ENCODE measurements at regions not wholly inside any gene's neighbourhood (a gene's known extent, or its start where the extent isn't known, plus 50 kb on each side); places are given as distances from the start of the nearest gene placed in this dataset.
A peak's percentile ranks its signal among the peaks of the same experiment; 100 is the strongest.

DNA sequence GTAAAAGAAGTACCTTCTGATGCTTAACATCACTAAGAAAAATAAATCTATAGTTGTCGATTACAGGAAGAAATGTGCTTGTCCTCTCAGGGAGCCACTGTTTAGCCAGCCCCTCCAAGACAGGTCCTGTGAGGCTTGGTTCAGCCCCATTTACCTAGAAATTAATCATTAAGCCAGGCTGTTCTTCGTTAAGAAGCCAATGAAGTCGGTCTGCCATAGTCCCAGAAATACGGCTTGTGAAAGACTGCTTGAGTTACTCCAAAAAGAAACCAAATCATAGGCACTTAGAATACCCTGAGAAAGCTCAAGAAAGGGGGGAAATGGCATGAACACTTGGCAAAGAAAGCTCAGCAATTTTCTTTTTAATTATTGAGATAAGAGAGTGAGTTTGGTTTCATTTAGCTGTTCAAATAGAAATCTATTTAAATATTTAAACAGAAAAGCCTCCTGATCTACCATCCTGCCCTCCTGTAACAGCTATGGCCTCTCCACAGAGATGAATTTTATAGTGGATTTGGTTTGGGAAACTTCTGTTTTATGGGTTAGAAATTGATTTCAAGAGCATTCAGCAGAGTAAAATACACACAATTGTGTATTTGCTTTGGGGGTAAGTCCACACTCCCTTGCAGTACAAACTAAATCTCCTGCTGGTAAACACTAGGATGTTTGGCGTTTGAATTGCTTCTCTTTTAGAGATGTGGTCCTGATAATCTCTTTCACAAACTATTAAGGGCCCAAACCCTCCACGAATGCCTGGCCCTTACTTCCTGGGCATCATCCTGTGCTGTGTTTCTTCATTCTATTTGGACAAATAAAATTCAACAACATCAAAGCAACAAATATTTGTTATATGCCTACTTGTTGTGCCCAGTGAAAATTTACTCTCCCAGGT is 234.4 kb downstream of the SEC23A start:
- Histone ChIP-seq H3K27me3 (ENCODE audit: control insufficient read depth, insufficient read depth, low read length) (no peaks in the 10 kb centered on the region), H3K36me3 (ENCODE audit: control insufficient read depth, low read depth, low read length) (no peaks in the 10 kb centered on the region), H3K4me3 (ENCODE audit: low read length) (no peak overlapping the region)

DNA sequence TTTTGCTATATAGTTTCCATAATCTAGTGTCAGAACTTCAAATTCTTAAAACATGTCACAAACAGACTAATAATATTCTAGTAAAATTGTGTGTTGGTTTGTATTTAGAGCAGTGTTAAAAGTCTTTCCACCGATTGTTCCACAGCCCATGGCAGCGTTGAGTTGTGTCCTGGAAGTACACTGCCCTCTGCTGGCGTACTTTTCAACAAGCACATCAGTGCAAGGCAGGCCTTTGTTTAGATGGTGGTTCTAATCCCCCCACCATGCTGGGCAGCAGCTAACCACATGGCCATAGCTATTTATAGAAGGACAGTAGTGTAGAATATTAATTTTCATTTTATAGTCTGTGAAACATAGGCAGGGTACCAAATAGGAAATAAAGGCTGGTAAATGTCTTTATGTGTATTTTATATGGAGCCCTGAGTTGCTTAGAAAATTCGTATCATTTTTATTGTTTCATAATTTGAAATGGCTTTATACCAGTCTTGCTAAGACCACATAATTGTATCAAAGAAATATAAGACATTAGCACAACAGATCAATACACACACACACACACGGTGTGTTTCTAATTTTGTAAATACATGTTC is 235.4 kb downstream of the SEC23A start:
- Histone ChIP-seq H3K36me3 (ENCODE audit: control insufficient read depth, low read depth, low read length) (no peaks in the 10 kb centered on the region), H3K9ac (ENCODE audit: low read length) (no peak overlapping the region), H3K27me3 (ENCODE audit: control insufficient read depth, insufficient read depth, low read length) (no peaks in the 10 kb centered on the region), H3K27ac (ENCODE audit: low read length) (no peak overlapping the region), H3K4me3 (ENCODE audit: low read length) (no peak overlapping the region), H3K9me3 (ENCODE audit: control insufficient read depth, low read depth, low read length) (no peaks in the 10 kb centered on the region), H3K4me1 (ENCODE audit: control insufficient read depth, low read depth, low read length) (peaks cover 3% of the 10 kb centered on the region)

More for the DNA sequence above, 234.4 kb downstream of the SEC23A start:
- no peaks in the 10 kb centered on the region for H3K9me3 ChIP-seq (ENCODE audit: control insufficient read depth, low read depth, low read length)
- H3K9ac ChIP-seq (ENCODE audit: low read length), result peak overlapping the region; percentile 2
- peaks cover 3% of the 10 kb centered on the region for H3K4me1 ChIP-seq (ENCODE audit: control insufficient read depth, low read depth, low read length)
- no peak overlapping the region for H3K27ac ChIP-seq (ENCODE audit: low read length)

DNA sequence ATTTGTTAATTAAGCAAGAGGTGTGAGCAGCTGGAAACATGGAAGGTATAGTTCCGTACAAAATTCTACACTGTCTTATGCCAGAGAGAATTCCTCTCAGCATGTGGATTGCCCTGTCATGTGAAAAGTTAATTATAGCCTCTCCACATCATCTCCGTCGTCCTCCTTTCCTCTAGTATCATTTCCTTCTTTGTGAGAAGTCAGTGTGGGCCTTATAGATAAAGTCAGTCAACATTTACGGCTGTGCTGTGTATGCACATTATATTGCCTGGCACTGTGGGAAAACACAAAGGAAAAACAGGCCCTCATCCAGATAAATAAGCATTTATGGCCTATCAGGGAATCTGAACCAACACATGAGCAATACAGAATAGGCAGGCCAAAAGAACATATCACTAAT is 236.6 kb downstream of the SEC23A start:
- Histone ChIP-seq H3K4me1 (ENCODE audit: control insufficient read depth, low read depth, low read length) (peaks cover 3% of the 10 kb centered on the region), H3K27ac (ENCODE audit: low read length) (no peak overlapping the region), H3K9ac (ENCODE audit: low read length) (no peak overlapping the region), H3K27me3 (ENCODE audit: control insufficient read depth, insufficient read depth, low read length) (no peaks in the 10 kb centered on the region), H3K4me3 (ENCODE audit: low read length) (no peak overlapping the region), H3K9me3 (ENCODE audit: control insufficient read depth, low read depth, low read length) (no peaks in the 10 kb centered on the region), H3K36me3 (ENCODE audit: control insufficient read depth, low read depth, low read length) (no peaks in the 10 kb centered on the region)

DNA sequence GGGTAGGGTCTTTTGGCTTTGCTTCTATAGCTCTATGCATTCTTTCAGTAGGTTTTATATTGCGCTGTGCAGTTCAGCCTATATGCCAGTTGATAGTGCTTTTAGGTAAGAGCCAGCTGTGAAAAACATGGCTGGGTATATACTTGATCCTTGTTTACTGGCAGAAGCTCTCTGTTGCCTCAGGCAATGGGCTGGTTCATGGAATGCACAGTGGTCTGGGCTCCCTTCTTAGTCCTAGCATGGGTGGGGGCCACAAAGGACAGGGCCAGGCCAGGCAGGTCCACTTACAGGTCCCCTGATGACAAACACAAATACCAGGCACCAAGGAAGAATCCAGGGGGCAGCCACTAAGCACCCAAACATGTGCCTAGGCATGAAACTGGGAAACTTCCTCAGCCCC is 240.7 kb downstream of the SEC23A start:
- H3K27me3 ChIP-seq (ENCODE audit: control insufficient read depth, insufficient read depth, low read length), result no peaks in the 10 kb centered on the region
- H3K4me3 ChIP-seq (ENCODE audit: low read length), result no peak overlapping the region
- H3K9ac ChIP-seq (ENCODE audit: low read length), result no peak overlapping the region
- H3K27ac ChIP-seq (ENCODE audit: low read length), result no peak overlapping the region
- peaks cover 3% of the 10 kb centered on the region for H3K4me1 ChIP-seq (ENCODE audit: control insufficient read depth, low read depth, low read length)
- no peaks in the 10 kb centered on the region for H3K9me3 ChIP-seq (ENCODE audit: control insufficient read depth, low read depth, low read length)
- H3K36me3 ChIP-seq (ENCODE audit: control insufficient read depth, low read depth, low read length), result no peaks in the 10 kb centered on the region

DNA sequence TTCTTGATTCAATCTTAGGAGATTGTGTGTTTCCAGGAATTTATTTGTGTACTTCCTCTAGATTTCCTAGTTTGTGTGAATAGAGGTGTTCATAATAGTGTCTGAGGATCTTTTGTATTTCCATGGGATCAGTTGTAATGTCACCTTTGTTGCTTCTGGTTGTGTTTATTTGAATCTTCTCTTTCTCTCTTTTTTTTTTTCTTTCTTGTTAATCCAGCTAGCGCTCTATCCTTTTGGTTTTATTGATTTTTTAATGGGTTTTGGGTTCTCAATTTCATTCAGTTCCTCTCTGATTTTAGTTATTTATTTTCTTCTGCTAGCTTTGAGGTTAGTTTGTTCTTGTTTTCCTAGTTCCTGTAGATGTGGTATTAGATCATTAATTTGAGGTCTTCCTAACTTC is 242.5 kb downstream of the SEC23A start:
- Histone ChIP-seq H3K9me3 (ENCODE audit: control insufficient read depth, low read depth, low read length) (no peaks in the 10 kb centered on the region), H3K4me1 (ENCODE audit: control insufficient read depth, low read depth, low read length) (no peaks in the 10 kb centered on the region), H3K36me3 (ENCODE audit: control insufficient read depth, low read depth, low read length) (no peaks in the 10 kb centered on the region), H3K27me3 (ENCODE audit: control insufficient read depth, insufficient read depth, low read length) (no peaks in the 10 kb centered on the region), H3K9ac (ENCODE audit: low read length) (no peak overlapping the region), H3K4me3 (ENCODE audit: low read length) (no peak overlapping the region), H3K27ac (ENCODE audit: low read length) (no peak overlapping the region)

DNA sequence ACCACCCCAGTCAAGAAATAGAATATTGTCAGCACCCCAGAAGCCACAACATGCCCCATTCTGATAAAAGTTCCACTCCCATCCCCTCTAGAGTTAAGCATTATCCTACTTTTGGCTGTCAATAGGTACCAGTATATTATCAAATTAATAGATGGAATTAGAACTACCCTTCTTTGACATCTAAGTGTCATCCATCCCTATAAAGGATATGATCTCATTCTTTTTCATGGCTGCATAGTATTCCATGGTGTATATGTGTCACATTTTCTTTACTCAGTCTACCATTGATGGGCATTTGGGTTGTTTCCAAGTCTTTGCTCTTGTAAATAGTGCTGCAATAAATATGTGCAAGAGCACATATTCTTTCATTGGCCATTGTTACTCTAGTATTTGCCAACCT is 246.2 kb downstream of the SEC23A start:
- Histone ChIP-seq H3K27me3 (ENCODE audit: control insufficient read depth, insufficient read depth, low read length) (no peaks in the 10 kb centered on the region), H3K4me1 (ENCODE audit: control insufficient read depth, low read depth, low read length) (no peaks in the 10 kb centered on the region), H3K9ac (ENCODE audit: low read length) (no peak overlapping the region), H3K4me3 (ENCODE audit: low read length) (no peak overlapping the region), H3K27ac (ENCODE audit: low read length) (no peak overlapping the region), H3K36me3 (ENCODE audit: control insufficient read depth, low read depth, low read length) (no peaks in the 10 kb centered on the region), H3K9me3 (ENCODE audit: control insufficient read depth, low read depth, low read length) (no peaks in the 10 kb centered on the region)

DNA sequence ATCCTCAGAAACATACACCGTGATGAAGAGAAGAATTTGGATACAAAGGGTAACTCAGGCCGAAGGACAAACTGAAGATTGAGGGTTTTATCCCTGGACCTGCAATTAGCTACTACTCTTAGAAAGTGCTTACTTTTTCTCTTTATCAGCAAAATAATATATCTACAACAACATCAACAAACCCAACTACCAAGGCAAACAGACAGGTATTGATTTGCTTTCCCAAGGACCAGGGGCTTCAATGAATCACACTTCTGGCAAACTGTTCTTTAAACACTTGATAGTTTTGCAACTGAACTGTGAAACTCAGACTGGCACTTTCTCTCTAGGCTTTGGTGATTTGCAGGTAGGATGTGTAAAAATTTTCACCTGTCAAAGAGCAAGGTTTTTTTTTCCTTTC is 247.5 kb downstream of the SEC23A start:
- H3K36me3 ChIP-seq (ENCODE audit: control insufficient read depth, low read depth, low read length), result no peaks in the 10 kb centered on the region
- H3K27me3 ChIP-seq (ENCODE audit: control insufficient read depth, insufficient read depth, low read length), result no peaks in the 10 kb centered on the region
- H3K4me3 ChIP-seq (ENCODE audit: low read length), result no peak overlapping the region
- H3K9ac ChIP-seq (ENCODE audit: low read length), result no peak overlapping the region
- H3K9me3 ChIP-seq (ENCODE audit: control insufficient read depth, low read depth, low read length), result no peaks in the 10 kb centered on the region
- H3K27ac ChIP-seq (ENCODE audit: low read length), result no peak overlapping the region
- H3K4me1 ChIP-seq (ENCODE audit: control insufficient read depth, low read depth, low read length), result no peaks in the 10 kb centered on the region

DNA sequence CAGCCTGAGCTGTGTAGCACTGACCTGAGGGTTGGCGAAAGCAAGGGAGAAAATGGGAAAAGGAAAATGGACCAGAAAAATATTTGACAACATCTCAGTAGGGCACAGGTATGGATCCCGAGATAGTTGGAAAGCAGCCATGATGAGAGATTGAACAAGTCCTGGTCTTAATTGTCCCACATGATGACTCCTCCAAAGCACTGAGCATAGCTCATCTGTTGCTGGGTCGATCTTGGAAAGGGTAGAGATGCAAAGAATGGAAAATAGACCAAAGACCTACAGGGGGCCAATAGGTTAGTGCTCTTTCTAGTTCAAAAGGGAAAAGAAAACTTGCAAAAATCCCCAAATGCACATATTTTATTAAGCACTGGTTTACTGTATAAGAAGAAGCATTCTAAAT is 251.9 kb downstream of the SEC23A start:
- Histone ChIP-seq H3K27me3 (ENCODE audit: control insufficient read depth, insufficient read depth, low read length) (no peaks in the 10 kb centered on the region), H3K9ac (ENCODE audit: low read length) (no peak overlapping the region), H3K4me3 (ENCODE audit: low read length) (no peak overlapping the region), H3K9me3 (ENCODE audit: control insufficient read depth, low read depth, low read length) (no peaks in the 10 kb centered on the region), H3K36me3 (ENCODE audit: control insufficient read depth, low read depth, low read length) (no peaks in the 10 kb centered on the region), H3K4me1 (ENCODE audit: control insufficient read depth, low read depth, low read length) (no peaks in the 10 kb centered on the region), H3K27ac (ENCODE audit: low read length) (no peak overlapping the region)

DNA sequence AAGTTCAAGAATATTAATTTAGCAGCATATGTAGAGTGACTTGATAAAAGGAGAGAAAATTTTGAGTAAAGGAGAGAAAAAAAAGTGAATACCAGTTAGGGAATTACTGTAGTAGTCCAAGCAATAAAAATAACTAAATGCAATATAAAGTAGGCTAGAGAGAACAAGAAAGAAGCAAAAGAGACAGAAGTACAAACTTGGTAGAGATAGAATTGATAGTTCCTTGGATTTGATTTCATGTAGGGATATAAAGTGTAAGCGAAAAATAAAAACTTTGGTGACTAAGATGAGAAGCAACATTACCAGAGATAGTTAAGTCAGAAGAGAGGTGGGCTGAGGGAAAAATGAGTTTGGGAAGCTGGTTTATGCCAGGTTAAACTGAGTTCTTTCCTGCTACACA is 252.4 kb downstream of the SEC23A start:
- H3K9ac ChIP-seq (ENCODE audit: low read length), result no peak overlapping the region
- H3K36me3 ChIP-seq (ENCODE audit: control insufficient read depth, low read depth, low read length), result no peaks in the 10 kb centered on the region
- H3K27ac ChIP-seq (ENCODE audit: low read length), result no peak overlapping the region
- no peaks in the 10 kb centered on the region for H3K9me3 ChIP-seq (ENCODE audit: control insufficient read depth, low read depth, low read length)
- no peaks in the 10 kb centered on the region for H3K4me1 ChIP-seq (ENCODE audit: control insufficient read depth, low read depth, low read length)
- no peak overlapping the region for H3K4me3 ChIP-seq (ENCODE audit: low read length)
- no peaks in the 10 kb centered on the region for H3K27me3 ChIP-seq (ENCODE audit: control insufficient read depth, insufficient read depth, low read length)

DNA sequence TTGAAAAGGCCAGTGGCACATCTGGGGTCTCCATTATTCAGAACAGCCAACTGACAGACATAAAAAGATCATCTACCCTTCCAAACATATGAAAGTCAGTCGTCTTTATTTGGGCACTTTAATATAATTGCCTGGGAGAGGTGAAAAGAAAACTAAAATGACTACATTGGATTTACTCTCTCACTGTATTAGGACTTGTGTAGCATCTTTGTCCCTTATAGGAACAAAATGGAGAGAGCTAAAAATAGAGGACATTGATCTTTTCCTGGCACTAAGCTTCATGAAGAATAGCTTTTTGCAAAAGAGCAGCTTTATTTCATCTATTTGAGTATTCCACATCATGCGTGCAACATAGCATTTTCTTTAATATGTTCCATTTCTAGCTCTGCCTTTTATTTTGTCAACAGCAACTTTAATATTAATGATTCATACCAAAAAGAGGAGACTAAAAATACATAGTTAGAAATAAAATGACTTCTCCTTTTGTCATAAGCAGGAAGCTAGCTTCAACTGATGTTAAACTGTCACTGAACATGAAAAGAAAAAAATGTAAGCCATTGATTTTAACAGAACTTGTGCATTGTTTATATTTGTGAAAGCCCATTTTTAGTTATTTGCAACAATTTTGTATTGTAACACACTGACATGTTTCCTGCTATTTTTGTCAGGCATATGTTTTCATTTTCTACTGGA is 254.6 kb downstream of the SEC23A start:
- H3K4me3 ChIP-seq (ENCODE audit: low read length), result no peak overlapping the region
- H3K9me3 ChIP-seq (ENCODE audit: control insufficient read depth, low read depth, low read length), result no peaks in the 10 kb centered on the region
- H3K9ac ChIP-seq (ENCODE audit: low read length), result no peak overlapping the region
- no peaks in the 10 kb centered on the region for H3K36me3 ChIP-seq (ENCODE audit: control insufficient read depth, low read depth, low read length)
- H3K27me3 ChIP-seq (ENCODE audit: control insufficient read depth, insufficient read depth, low read length), result no peaks in the 10 kb centered on the region
- H3K27ac ChIP-seq (ENCODE audit: low read length), result no peak overlapping the region
- no peaks in the 10 kb centered on the region for H3K4me1 ChIP-seq (ENCODE audit: control insufficient read depth, low read depth, low read length)

DNA sequence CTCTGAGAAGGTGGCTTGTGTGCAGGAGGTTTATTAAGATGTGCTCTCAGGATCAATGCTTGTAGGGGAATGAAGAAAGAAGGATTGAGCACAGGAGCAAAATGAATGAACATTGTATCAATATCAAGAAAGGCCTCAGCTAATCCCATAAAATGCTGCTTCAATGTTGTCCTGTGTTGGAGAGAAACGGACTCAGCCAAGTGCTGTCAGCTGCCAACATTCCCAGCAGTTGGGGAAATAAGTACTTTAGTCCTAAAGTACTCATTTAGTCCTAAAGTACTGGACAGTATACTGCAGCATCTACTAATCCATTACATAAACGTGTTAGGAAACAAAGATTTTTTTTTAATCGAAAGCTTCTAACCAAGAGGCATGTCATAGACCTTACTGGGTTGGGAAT is 255.9 kb downstream of the SEC23A start:
- H3K27ac ChIP-seq (ENCODE audit: low read length), result no peak overlapping the region
- no peaks in the 10 kb centered on the region for H3K9me3 ChIP-seq (ENCODE audit: control insufficient read depth, low read depth, low read length)
- no peaks in the 10 kb centered on the region for H3K36me3 ChIP-seq (ENCODE audit: control insufficient read depth, low read depth, low read length)
- H3K4me1 ChIP-seq (ENCODE audit: control insufficient read depth, low read depth, low read length), result no peaks in the 10 kb centered on the region
- no peaks in the 10 kb centered on the region for H3K27me3 ChIP-seq (ENCODE audit: control insufficient read depth, insufficient read depth, low read length)
- H3K9ac ChIP-seq (ENCODE audit: low read length), result no peak overlapping the region
- no peak overlapping the region for H3K4me3 ChIP-seq (ENCODE audit: low read length)
